ENCODE measurements at regions not wholly inside any gene's neighbourhood (a gene's known extent, or its start where the extent isn't known, plus 50 kb on each side); places are given as distances from the start of the nearest gene placed in this dataset.

DNA sequence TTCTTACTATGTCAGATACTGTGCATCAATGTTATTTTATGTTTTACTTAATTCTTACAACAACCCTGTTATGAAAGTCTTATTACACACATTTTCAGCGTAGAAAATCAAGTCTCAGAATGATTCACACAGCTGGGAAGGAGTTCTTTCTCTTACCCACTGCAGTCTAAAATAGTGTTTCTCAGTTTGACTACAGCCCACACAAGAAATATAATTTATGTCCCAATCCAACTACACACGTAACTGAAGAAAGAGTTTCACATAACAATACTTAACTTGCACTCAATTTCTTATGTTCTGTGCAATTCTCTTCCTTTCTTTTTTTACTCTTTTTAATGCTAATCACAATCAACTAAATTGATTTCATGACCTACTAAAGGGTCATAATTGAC is 252.8 kb upstream of the ADGRL2 start:
- no peaks in the 10 kb centered on the region; the same call in none of the 2 replicates for H3K27me3 Mint-ChIP-seq (ENCODE audit: insufficient read depth)
- H3K36me3 Mint-ChIP-seq (ENCODE audit: low read depth): no peaks in the 10 kb centered on the region
- no peaks in the 10 kb centered on the region for H3K9me3 Mint-ChIP-seq
- peaks cover 5% of the 10 kb centered on the region; the same call in 1 of the 2 replicates for H3K4me1 Mint-ChIP-seq (ENCODE audit: low read depth)
- no peak overlapping the region for H3K27ac Mint-ChIP-seq
- DNase-seq: no peak
- TF ChIP-seq, protein P1, sequence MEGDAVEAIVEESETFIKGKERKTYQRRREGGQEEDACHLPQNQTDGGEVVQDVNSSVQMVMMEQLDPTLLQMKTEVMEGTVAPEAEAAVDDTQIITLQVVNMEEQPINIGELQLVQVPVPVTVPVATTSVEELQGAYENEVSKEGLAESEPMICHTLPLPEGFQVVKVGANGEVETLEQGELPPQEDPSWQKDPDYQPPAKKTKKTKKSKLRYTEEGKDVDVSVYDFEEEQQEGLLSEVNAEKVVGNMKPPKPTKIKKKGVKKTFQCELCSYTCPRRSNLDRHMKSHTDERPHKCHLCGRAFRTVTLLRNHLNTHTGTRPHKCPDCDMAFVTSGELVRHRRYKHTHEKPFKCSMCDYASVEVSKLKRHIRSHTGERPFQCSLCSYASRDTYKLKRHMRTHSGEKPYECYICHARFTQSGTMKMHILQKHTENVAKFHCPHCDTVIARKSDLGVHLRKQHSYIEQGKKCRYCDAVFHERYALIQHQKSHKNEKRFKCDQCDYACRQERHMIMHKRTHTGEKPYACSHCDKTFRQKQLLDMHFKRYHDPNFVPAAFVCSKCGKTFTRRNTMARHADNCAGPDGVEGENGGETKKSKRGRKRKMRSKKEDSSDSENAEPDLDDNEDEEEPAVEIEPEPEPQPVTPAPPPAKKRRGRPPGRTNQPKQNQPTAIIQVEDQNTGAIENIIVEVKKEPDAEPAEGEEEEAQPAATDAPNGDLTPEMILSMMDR (IDR thresholded peaks at IDR 0.05): no peak
- H3K4me3 Mint-ChIP-seq: no peak overlapping the region

DNA sequence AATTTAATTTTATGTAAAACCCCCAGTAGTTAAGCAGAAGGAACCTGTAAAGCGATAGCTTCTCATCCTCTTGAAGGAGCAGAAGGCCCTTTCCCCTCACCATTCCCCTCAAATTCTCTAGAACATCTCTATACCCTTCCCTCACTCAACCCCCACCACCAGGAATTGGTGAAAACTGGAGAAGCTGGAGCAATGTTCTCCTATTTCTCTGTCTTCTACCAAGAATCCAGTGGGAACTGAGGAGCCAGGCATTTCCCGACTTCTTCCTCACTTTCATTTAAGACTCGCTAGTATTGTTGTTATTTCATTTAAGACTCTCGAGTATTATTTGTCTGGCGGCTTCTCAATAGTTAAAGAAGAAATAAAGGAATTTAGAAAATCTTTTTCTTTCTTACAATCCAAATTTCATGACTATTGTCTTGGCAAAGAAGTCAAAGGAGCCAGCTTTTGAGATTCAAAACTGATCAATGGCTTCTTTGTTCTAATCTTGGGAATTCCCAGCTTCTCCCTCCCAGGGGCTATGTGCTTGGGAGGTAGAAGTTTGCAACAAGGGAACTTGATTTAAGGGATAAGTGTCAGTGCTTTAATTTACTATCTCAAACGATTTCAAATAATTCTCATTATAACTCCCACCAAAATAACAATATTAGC is 253.3 kb upstream of the ADGRL2 start:
- H3K9me3 Mint-ChIP-seq: no peaks in the 10 kb centered on the region
- H3K27me3 Mint-ChIP-seq (ENCODE audit: insufficient read depth): no peaks in the 10 kb centered on the region; the same call in none of the 2 replicates
- H3K27ac Mint-ChIP-seq: no peak overlapping the region
- no peaks in the 10 kb centered on the region for H3K36me3 Mint-ChIP-seq (ENCODE audit: low read depth)
- DNase-seq: no peak
- H3K4me3 Mint-ChIP-seq: no peak overlapping the region
- TF ChIP-seq, protein P1 (IDR thresholded peaks at IDR 0.05): no peak
- peaks cover 5% of the 10 kb centered on the region; the same call in 1 of the 2 replicates for H3K4me1 Mint-ChIP-seq (ENCODE audit: low read depth)

DNA sequence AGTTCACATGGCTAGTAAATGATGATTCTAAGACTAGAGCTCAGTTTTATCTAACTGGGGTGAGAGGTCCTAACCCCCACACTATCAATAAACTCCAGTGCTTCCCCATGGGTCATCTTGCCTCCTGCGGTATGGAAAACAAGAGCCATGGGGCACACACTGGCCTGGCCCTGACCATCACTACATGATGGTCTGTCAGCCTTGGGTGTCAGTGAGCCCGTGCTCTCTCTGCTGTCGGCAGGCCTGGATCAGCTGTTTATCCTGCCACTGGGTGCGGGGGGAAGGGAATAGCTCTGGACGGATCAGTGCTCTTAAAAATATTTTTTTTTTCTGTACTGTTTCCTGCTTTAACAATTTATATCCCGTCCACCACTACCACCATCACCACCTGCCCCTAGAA is 255.0 kb upstream of the ADGRL2 start:
- Mint-ChIP-seq H3K36me3 (ENCODE audit: low read depth) (no peaks in the 10 kb centered on the region), H3K4me1 (ENCODE audit: low read depth) (peaks cover 5% of the 10 kb centered on the region; the same call in 1 of the 2 replicates), H3K4me3 (no peak overlapping the region), H3K9me3 (no peaks in the 10 kb centered on the region), H3K27me3 (ENCODE audit: insufficient read depth) (no peaks in the 10 kb centered on the region; the same call in none of the 2 replicates), H3K27ac (no peak overlapping the region)
- TF ChIP-seq, protein P1 (IDR thresholded peaks at IDR 0.05): no peak
- DNase-seq: no peak

DNA sequence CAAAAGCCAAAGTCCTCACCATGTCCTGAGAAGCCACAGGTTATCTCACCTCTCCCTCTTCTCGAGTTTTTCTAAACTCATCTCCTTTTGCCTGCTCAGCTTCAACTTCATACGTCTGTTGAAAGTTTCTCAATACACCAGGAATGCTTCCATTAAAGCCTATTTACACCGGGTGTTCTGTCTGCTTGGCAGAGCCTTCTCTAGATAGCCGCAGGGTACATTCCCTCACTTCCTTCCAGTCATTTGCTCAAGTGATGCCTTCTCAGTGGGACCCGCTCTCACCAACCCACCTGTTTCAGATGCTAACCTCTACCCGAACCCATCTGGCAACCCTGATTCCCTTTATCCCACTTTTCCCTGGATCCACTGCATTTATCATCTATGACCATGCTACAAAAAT is 257.0 kb upstream of the ADGRL2 start:
- H3K4me3 Mint-ChIP-seq: no peak overlapping the region
- TF ChIP-seq, protein P1 (IDR thresholded peaks at IDR 0.05): no peak
- H3K27me3 Mint-ChIP-seq (ENCODE audit: insufficient read depth): no peaks in the 10 kb centered on the region; the same call in none of the 2 replicates
- H3K9me3 Mint-ChIP-seq: no peaks in the 10 kb centered on the region
- no peaks in the 10 kb centered on the region; the same call in 1 of the 2 replicates for H3K4me1 Mint-ChIP-seq (ENCODE audit: low read depth)
- no peak overlapping the region for H3K27ac Mint-ChIP-seq
- DNase-seq: no peak
- no peaks in the 10 kb centered on the region for H3K36me3 Mint-ChIP-seq (ENCODE audit: low read depth)

DNA sequence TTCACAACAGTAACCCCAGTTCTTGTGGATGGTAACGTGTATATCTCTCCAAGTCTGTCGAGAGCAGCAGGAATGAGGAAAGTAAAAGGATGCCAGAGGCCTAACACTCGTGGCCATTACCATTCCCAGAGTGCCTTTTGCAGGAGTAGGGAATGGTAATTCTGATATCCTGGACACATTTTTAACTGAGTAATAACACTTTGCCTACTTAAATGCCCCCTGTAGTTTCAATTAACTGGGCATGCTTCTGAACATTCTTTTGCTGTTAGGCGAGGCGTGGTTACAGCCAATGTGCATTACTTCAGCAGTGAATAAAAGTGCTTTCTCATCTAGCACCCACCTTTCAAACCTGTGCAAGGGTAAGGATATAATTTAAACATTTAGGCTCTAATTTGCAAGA is 258.5 kb upstream of the ADGRL2 start:
- Mint-ChIP-seq H3K27me3 (ENCODE audit: insufficient read depth) (no peaks in the 10 kb centered on the region; the same call in none of the 2 replicates), H3K36me3 (ENCODE audit: low read depth) (no peaks in the 10 kb centered on the region), H3K27ac (no peak overlapping the region), H3K4me3 (no peak overlapping the region), H3K9me3 (no peaks in the 10 kb centered on the region), H3K4me1 (ENCODE audit: low read depth) (no peaks in the 10 kb centered on the region)
- DNase-seq: no peak
- TF ChIP-seq, protein P1 (IDR thresholded peaks at IDR 0.05): no peak

All from HFFc6 (cell line).